Hepatocyte (in vitro differentiated cells): ENCODE measurements at regions not wholly inside any gene's neighbourhood (a gene's known extent, or its start where the extent isn't known, plus 50 kb on each side); places are given as distances from the start of the nearest gene placed in this dataset.
A peak's percentile ranks its signal among the peaks of the same experiment; 100 is the strongest.
"Not testable (repeated sequence)": the region's sequence is repeated elsewhere in the genome, so short reads cannot be mapped to it uniquely, and the experiment has no call there.

Source experiments
- DNase-seq: peaks from one replicate; pipeline ENCODE4 v3.0.0-alpha.2; 2016; ENCODE audit warnings: low spot score
- H2AFZ ChIP-seq: fragments of 200-600 bp; sonication (generic); 2 replicates; pipeline ENCODE4 v1.6.0; 2016; ENCODE audit warnings: antibody characterized with exemption, mild to moderate bottlenecking
- H3K27ac ChIP-seq: fragments of 200-600 bp; sonication (generic); 2 replicates; pipeline ENCODE4 v1.5.1; 2016; ENCODE audit warnings: mild to moderate bottlenecking
- H3K27me3 ChIP-seq: fragments of 200-600 bp; sonication (generic); 2 replicates; pipeline ENCODE4 v1.6.1; 2016
- H3K36me3 ChIP-seq: fragments of 200-600 bp; sonication (generic); replicated peaks from 2 replicates; pipeline ENCODE4 v1.5.1; 2016; ENCODE audit warnings: low read depth; ENCODE audit not compliant: insufficient read depth
- H3K4me1 ChIP-seq: fragments of 200-600 bp; sonication (generic); 2 replicates; pipeline ENCODE4 v1.5.1; 2016; ENCODE audit warnings: mild to moderate bottlenecking, moderate library complexity; ENCODE audit not compliant: insufficient read depth
- H3K4me2 ChIP-seq: fragments of 200-600 bp; sonication (generic); 2 replicates; pipeline ENCODE4 v1.6.0; 2016
- H3K4me3 ChIP-seq: fragments of 200-600 bp; sonication (generic); 2 replicates; pipeline ENCODE4 v1.5.1; 2016; ENCODE audit warnings: mild to moderate bottlenecking
- H3K79me2 ChIP-seq: fragments of 200-600 bp; sonication (generic); 2 replicates; pipeline ENCODE4 v1.6.0; 2017; ENCODE audit warnings: mild to moderate bottlenecking
- H3K9me2 ChIP-seq: fragments of 200-600 bp; sonication (generic); replicated peaks from 2 replicates; pipeline ENCODE4 v1.6.0; 2017; ENCODE audit warnings: mild to moderate bottlenecking; ENCODE audit not compliant: insufficient read depth
- H3K9me3 ChIP-seq: fragments of 200-600 bp; sonication (generic); 2 replicates; pipeline ENCODE4 v1.5.1; 2016; ENCODE audit warnings: low read depth, mild to moderate bottlenecking
- H4K20me1 ChIP-seq: fragments of 200-600 bp; sonication (generic); 2 replicates; pipeline ENCODE4 v1.6.0; 2016; ENCODE audit warnings: mild to moderate bottlenecking; ENCODE audit not compliant: insufficient read depth, poor library complexity, severe bottlenecking
- EZH2 ChIP-seq: fragments of 200-600 bp; sonication (generic); IDR thresholded peaks from 2 replicates; pipeline ENCODE4 v1.6.1; 2016; ENCODE audit warnings: antibody characterized with exemption, mild to moderate bottlenecking, borderline replicate concordance
- EZH2phosphoT487 ChIP-seq: fragments of 200-600 bp; sonication (generic); IDR thresholded peaks from one replicate; pipeline ENCODE4 v1.6.1; 2018; ENCODE audit warnings: antibody characterized with exemption, mild to moderate bottlenecking, low read depth, moderate library complexity; ENCODE audit not compliant: unreplicated experiment, severe bottlenecking
- WGBS: methylation state at CpG from one replicate; pipeline ENCODE4 v1.1.6; 2016; ENCODE audit warnings: low lambda C conversion rate; ENCODE audit errors: missing lambda C conversion rate; 5-methylcytosine and 5-hydroxymethylcytosine counted together
- TF ChIP-seq, protein P1 (sequence below): fragments of 200-600 bp; sonication (generic); IDR thresholded peaks from 2 replicates; pipeline ENCODE4 v1.5.1; 2016; ENCODE audit warnings: antibody characterized with exemption, mild to moderate bottlenecking; ENCODE audit not compliant: poor library complexity

DNA sequence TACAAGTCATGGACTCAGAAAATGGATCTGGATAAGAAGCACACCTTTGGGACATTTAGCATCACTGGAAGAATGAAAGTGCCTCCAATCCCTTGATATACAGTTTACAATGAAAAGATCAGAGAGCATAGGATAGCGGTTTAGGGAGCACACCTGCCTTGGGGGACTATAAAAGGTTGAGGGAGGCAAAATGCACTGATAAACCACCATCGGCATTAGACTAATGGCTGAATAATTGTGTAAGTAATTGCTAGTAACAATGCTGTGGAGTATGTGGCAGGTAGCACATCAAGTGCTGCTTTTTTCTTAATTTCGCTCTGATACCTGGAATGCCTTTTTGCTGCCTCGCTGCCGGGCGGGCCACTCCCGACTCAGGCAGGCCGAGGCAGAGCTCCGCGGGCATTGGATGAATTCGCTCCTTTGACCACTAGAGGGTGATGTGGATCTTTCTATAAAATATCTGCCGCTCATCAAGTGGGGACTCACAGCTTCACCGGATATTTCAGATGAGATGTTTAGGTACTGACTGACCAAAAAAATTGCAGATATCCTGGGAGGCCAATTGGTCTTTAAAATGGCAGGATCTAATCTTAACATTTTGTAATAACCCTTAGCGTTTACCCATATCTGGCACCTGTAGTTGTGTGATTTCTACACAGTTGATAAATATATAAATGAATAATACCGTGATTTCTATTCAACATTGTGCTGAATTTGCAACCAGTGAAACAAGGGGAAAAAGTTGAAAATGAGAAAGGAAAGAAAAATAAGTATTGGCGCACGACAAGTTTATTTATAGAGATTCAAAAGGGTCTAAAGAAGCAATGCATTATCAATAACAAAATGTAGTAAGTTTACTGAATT lies 116.8 kb upstream of the PRSS1 start:
- peaks cover 21% of the 10 kb centered on the region for H3K27me3 ChIP-seq
- H2AFZ ChIP-seq: no peak overlapping the region
- H3K4me1 ChIP-seq: no peaks in the 10 kb centered on the region
- H3K79me2 ChIP-seq: no peaks in the 10 kb centered on the region
- H3K27ac ChIP-seq: no peak overlapping the region
- H3K4me2 ChIP-seq: no peak overlapping the region
- no peaks in the 10 kb centered on the region for H3K9me2 ChIP-seq
- no peaks in the 10 kb centered on the region for H3K9me3 ChIP-seq
- peak; percentile 79 for DNase-seq
- H4K20me1 ChIP-seq: no peaks in the 10 kb centered on the region
- H3K4me3 ChIP-seq: no peak overlapping the region
- H3K36me3 ChIP-seq: no peaks in the 10 kb centered on the region
- TF ChIP-seq EZH2: no peak
- TF ChIP-seq, protein P1, sequence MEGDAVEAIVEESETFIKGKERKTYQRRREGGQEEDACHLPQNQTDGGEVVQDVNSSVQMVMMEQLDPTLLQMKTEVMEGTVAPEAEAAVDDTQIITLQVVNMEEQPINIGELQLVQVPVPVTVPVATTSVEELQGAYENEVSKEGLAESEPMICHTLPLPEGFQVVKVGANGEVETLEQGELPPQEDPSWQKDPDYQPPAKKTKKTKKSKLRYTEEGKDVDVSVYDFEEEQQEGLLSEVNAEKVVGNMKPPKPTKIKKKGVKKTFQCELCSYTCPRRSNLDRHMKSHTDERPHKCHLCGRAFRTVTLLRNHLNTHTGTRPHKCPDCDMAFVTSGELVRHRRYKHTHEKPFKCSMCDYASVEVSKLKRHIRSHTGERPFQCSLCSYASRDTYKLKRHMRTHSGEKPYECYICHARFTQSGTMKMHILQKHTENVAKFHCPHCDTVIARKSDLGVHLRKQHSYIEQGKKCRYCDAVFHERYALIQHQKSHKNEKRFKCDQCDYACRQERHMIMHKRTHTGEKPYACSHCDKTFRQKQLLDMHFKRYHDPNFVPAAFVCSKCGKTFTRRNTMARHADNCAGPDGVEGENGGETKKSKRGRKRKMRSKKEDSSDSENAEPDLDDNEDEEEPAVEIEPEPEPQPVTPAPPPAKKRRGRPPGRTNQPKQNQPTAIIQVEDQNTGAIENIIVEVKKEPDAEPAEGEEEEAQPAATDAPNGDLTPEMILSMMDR: peak; percentile 74
- 31% methylated on average over 17 of the region's 17 CpGs for WGBS

DNA sequence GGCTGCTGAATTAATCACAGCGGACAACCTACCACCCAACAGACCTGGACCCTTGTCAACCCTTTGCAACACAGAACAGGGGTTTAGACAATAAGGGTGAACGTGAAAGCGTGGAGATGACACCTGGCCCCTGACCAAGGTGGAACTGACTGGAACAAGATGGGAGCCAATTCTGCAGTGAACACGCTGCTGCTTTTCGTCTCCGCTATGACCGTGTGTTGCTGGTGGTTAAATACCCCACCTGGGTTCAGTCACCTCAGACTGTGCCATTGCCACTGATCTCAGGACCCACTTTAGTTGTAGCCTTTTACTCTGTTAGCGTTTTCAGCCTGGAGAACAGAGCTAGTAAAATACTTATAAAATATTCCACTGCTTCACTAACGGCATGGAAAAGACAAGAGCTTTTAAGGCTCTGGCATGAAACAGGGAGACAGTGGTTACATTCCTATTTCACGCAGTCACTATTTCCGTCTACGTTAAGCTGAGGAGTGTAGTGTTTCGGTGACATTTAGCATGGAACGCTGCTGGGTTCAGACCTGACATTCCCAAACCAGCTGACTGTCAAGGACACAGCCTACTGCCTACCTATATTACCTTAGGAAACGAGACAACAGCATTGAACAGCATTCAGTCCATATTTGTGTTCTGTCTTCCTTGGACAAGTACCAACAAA lies 119.5 kb upstream of the PRSS1 start:
- H3K4me1 ChIP-seq: no peaks in the 10 kb centered on the region
- no peak overlapping the region for H3K4me3 ChIP-seq
- 56% methylated on average over 15 of the region's 15 CpGs for WGBS
- H3K27ac ChIP-seq: no peak overlapping the region
- no peak overlapping the region for H3K4me2 ChIP-seq
- TF ChIP-seq EZH2: no peak
- TF ChIP-seq, protein P1: no peak
- no peak for TF ChIP-seq EZH2phosphoT487
- H3K36me3 ChIP-seq: no peaks in the 10 kb centered on the region
- H4K20me1 ChIP-seq: no peaks in the 10 kb centered on the region
- H3K79me2 ChIP-seq: no peaks in the 10 kb centered on the region
- peak; percentile 23 for DNase-seq
- H3K27me3 ChIP-seq: peaks cover 21% of the 10 kb centered on the region
- no peak overlapping the region for H2AFZ ChIP-seq
- H3K9me2 ChIP-seq: no peaks in the 10 kb centered on the region
- H3K9me3 ChIP-seq: no peaks in the 10 kb centered on the region

DNA sequence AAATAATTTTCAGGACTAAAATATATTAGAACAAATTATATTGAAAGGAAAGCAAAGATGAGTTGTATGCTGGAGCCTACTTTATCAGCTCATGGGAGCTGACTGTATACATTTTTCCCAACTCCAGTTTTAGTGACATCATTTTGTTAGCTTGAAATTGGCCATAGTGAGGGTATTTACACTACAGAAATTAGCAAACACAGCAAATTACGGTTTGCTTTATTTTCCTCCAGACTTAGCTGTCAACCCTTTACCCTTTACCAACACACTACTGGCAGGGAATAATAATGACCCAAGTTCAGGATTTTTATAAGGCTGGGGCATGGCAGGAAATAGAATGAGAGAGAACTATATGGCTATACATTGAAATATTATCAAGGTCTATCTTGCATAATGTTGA lies 120.3 kb upstream of the PRSS1 start:
- Histone ChIP-seq H2AFZ (no peak overlapping the region), H3K4me3 (no peak overlapping the region), H3K27ac (no peak overlapping the region), H3K9me2 (no peaks in the 10 kb centered on the region), H3K4me2 (no peak overlapping the region), H3K27me3 (peaks cover 21% of the 10 kb centered on the region), H3K79me2 (no peaks in the 10 kb centered on the region), H3K4me1 (no peaks in the 10 kb centered on the region), H3K36me3 (no peaks in the 10 kb centered on the region), H4K20me1 (no peaks in the 10 kb centered on the region), H3K9me3 (no peaks in the 10 kb centered on the region)
- DNase-seq: no peak
- 71% methylated on average over 1 of the region's 1 CpG for WGBS
- TF ChIP-seq, protein P1: no peak
- no peak for TF ChIP-seq EZH2phosphoT487
- TF ChIP-seq EZH2: no peak

DNA sequence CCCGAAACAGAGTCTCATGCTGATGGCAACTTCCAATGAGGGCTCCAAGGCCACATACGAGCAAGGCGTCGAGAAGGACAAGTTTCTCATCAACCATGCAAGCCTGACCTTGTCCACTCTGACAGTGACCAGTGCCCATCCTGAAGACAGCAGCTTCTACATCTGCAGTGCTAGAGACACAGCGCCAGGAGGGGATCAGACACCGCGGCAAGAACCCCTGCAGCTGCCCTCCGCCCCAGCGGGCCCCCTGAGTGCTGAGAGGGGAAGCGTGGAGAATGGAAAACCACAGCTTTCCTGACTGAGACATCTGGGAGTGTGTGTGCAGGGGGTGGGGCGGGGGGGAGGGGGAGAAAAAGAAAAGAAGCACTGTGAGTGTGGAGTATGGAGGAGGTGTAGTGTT lies 122.0 kb upstream of the PRSS1 start:
- not testable (repeated sequence) for H3K4me1 ChIP-seq, H3K79me2 ChIP-seq, H3K4me3 ChIP-seq, H4K20me1 ChIP-seq, H2AFZ ChIP-seq, H3K9me2 ChIP-seq, H3K27ac ChIP-seq, H3K36me3 ChIP-seq, H3K9me3 ChIP-seq, H3K4me2 ChIP-seq, DNase-seq
- H3K27me3 ChIP-seq: peaks cover 24% of the 10 kb centered on the region
- 90% methylated on average over 10 of the region's 11 CpGs for WGBS
